DND-41 (cell line): ENCODE measurements at regions not wholly inside any gene's neighbourhood (a gene's known extent, or its start where the extent isn't known, plus 50 kb on each side); places are given as distances from the start of the nearest gene placed in this dataset.

Source experiments
- EZH2 ChIP-seq: IDR thresholded peaks from 3 replicates; pipeline ENCODE4 v1.6.1; 2012; ENCODE audit warnings: borderline replicate concordance, low read depth, mild to moderate bottlenecking, moderate library complexity, low read length, inconsistent platforms; ENCODE audit not compliant: severe bottlenecking
- TF ChIP-seq, protein P1 (sequence below): IDR thresholded peaks from 2 replicates; pipeline ENCODE4 v1.5.1; 2012; ENCODE audit warnings: borderline replicate concordance, low read length, moderate library complexity, mild to moderate bottlenecking; ENCODE audit not compliant: poor library complexity, severe bottlenecking; ENCODE audit errors: extremely low read depth

GRCh38 chr13:107238262-107238981 lies 670.5 kb upstream of the ARGLU1 start:
- TF ChIP-seq, protein P1, sequence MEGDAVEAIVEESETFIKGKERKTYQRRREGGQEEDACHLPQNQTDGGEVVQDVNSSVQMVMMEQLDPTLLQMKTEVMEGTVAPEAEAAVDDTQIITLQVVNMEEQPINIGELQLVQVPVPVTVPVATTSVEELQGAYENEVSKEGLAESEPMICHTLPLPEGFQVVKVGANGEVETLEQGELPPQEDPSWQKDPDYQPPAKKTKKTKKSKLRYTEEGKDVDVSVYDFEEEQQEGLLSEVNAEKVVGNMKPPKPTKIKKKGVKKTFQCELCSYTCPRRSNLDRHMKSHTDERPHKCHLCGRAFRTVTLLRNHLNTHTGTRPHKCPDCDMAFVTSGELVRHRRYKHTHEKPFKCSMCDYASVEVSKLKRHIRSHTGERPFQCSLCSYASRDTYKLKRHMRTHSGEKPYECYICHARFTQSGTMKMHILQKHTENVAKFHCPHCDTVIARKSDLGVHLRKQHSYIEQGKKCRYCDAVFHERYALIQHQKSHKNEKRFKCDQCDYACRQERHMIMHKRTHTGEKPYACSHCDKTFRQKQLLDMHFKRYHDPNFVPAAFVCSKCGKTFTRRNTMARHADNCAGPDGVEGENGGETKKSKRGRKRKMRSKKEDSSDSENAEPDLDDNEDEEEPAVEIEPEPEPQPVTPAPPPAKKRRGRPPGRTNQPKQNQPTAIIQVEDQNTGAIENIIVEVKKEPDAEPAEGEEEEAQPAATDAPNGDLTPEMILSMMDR, result no peak
- TF ChIP-seq EZH2, result no peak
